NCI-H774 (cell line): ENCODE measurements at regions not wholly inside any gene's neighbourhood (a gene's known extent, or its start where the extent isn't known, plus 50 kb on each side); places are given as distances from the start of the nearest gene placed in this dataset.

Experiments used
- DNase-seq: peaks from one replicate; lab custom pipeline; 2025; lab: John Stamatoyannopoulos, UW

GRCh38 chr7:41096917-41097316, 606.0 kb downstream of the INHBA start:
- DNase-seq = no peak

- DNase-seq = no peak
Observed at GRCh38 chr7:41093141-41093540, 609.7 kb downstream of the INHBA start.

GRCh38 chr7:41085244-41085643, 617.6 kb downstream of the INHBA start:
- DNase-seq = no peak

- DNase-seq = no peak
Observed at GRCh38 chr7:41084381-41084780, 618.5 kb downstream of the INHBA start.

- no peak for DNase-seq
Observed at GRCh38 chr7:41069635-41070034, 633.3 kb downstream of the INHBA start.

- no peak for DNase-seq
Observed at GRCh38 chr7:41067576-41067975, 635.3 kb downstream of the INHBA start.

- no peak for DNase-seq
Observed at GRCh38 chr7:41065663-41066062, 637.2 kb downstream of the INHBA start.

GRCh38 chr7:41063116-41063515, 639.8 kb downstream of the INHBA start:
- DNase-seq = no peak

GRCh38 chr7:41060796-41061195, 642.1 kb downstream of the INHBA start:
- no peak for DNase-seq

- DNase-seq = no peak
Observed at GRCh38 chr7:41059796-41060195, 643.1 kb downstream of the INHBA start.

- DNase-seq = peak; percentile 82
Observed at GRCh38 chr7:41058986-41059741, 643.7 kb downstream of the INHBA start.

GRCh38 chr7:41054960-41055661, 647.8 kb downstream of the INHBA start:
- no peak for DNase-seq

- no peak for DNase-seq
Observed at GRCh38 chr7:41053820-41054219, 649.1 kb downstream of the INHBA start.

- no peak for DNase-seq
Observed at GRCh38 chr7:41052736-41053135, 650.2 kb downstream of the INHBA start.

GRCh38 chr7:41052201-41052600, 650.7 kb downstream of the INHBA start:
- DNase-seq = no peak

- DNase-seq = no peak
Observed at GRCh38 chr7:41051535-41051934, 651.4 kb downstream of the INHBA start.

GRCh38 chr7:41051062-41051461, 651.8 kb downstream of the INHBA start:
- DNase-seq = no peak

- DNase-seq = no peak
Observed at GRCh38 chr7:41048771-41049170, 654.1 kb downstream of the INHBA start.

GRCh38 chr7:41047789-41048191, 655.1 kb downstream of the INHBA start:
- DNase-seq = no peak

GRCh38 chr7:41047211-41047610, 655.7 kb downstream of the INHBA start:
- no peak for DNase-seq

GRCh38 chr7:41046776-41047175, 656.1 kb downstream of the INHBA start:
- peak; percentile 54 for DNase-seq

GRCh38 chr7:41046221-41046761, 656.6 kb downstream of the INHBA start:
- DNase-seq = no peak

GRCh38 chr7:41045556-41046123, 657.2 kb downstream of the INHBA start:
- peak; percentile 88 for DNase-seq
